H1 (cell line): ENCODE measurements at regions not wholly inside any gene's neighbourhood (a gene's known extent, or its start where the extent isn't known, plus 50 kb on each side); places are given as distances from the start of the nearest gene placed in this dataset.
"Not testable (repeated sequence)": the region's sequence is repeated elsewhere in the genome, so short reads cannot be mapped to it uniquely, and the experiment has no call there.

Source experiments
- E2F6 ChIP-seq: IDR thresholded peaks from 2 replicates; pipeline ENCODE4 v1.6.1; 2012; ENCODE audit warnings: inconsistent platforms
- GABPA ChIP-seq: IDR thresholded peaks from 2 replicates; pipeline ENCODE4 v1.6.1; 2011; ENCODE audit warnings: mild to moderate bottlenecking, low read length, moderate library complexity, borderline replicate concordance; ENCODE audit not compliant: insufficient read depth

GRCh38 chr1:115510226-115510625, 131.5 kb upstream of the VANGL1 start:
- TF ChIP-seq GABPA, E2F6: not testable (repeated sequence)
